ENCODE measurements at regions not wholly inside any gene's neighbourhood (a gene's known extent, or its start where the extent isn't known, plus 50 kb on each side); places are given as distances from the start of the nearest gene placed in this dataset.

- Mint-ChIP-seq H3K27me3 (peaks cover 3% of the 10 kb centered on the region), H3K27ac (no peak overlapping the region), H3K4me3 (no peak overlapping the region), H3K4me1 (peaks cover 7% of the 10 kb centered on the region), H3K36me3 (no peaks in the 10 kb centered on the region), H3K9me3 (peaks cover 3% of the 10 kb centered on the region)
- DNase-seq = peak; percentile 75
Measured at GRCh38 chr4:153127760-153128494, 76.3 kb upstream of the TRIM2 start.

DNA sequence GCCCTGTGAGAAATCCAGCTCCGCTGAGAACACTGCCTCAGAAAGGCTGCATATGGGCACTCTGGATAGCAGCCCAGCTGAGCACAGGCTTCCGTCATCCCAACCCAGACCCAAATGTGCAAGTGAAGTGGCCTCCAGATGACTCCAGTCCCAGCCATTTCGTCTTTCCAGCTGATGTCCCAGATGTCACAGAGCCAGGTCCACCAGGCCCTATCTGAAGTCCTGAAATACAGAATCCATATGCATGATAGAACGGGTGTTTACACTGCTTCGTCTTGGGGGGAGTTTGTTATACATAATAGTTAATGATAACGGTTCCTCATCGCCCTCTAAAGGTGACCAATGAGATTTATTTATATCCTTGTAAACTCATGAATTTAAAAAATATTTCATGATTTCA, 72.6 kb upstream of the TRIM2 start:
- Mint-ChIP-seq H3K27ac (no peak overlapping the region), H3K4me3 (no peak overlapping the region), H3K9me3 (peaks cover 3% of the 10 kb centered on the region), H3K36me3 (peaks cover 2% of the 10 kb centered on the region), H3K4me1 (peaks cover 27% of the 10 kb centered on the region), H3K27me3 (peaks cover 9% of the 10 kb centered on the region)
- no peak for DNase-seq

- H3K27me3 Mint-ChIP-seq = peaks cover 18% of the 10 kb centered on the region
- peaks cover 2% of the 10 kb centered on the region for H3K36me3 Mint-ChIP-seq
- peaks cover 19% of the 10 kb centered on the region for H3K4me1 Mint-ChIP-seq
Measured at GRCh38 chr4:153137159-153137558, 67.1 kb upstream of the TRIM2 start.

GRCh38 chr4:153137677-153138630, 66.3 kb upstream of the TRIM2 start:
- Mint-ChIP-seq H3K36me3 (peaks cover 2% of the 10 kb centered on the region), H3K27ac (no peak overlapping the region), H3K4me3 (no peak overlapping the region), H3K9me3 (no peaks in the 10 kb centered on the region), H3K4me1 (peaks cover 19% of the 10 kb centered on the region), H3K27me3 (peaks cover 21% of the 10 kb centered on the region)
- no peak for DNase-seq

More at GRCh38 chr4:153137159-153137558, 67.1 kb upstream of the TRIM2 start:
- H3K4me3 Mint-ChIP-seq = no peak overlapping the region
- H3K9me3 Mint-ChIP-seq = no peaks in the 10 kb centered on the region
- DNase-seq = no peak
- no peak overlapping the region for H3K27ac Mint-ChIP-seq

GRCh38 chr4:153138736-153139135, 65.5 kb upstream of the TRIM2 start:
- H3K4me3 Mint-ChIP-seq = no peak overlapping the region
- peaks cover 2% of the 10 kb centered on the region for H3K36me3 Mint-ChIP-seq
- peaks cover 17% of the 10 kb centered on the region for H3K4me1 Mint-ChIP-seq
- DNase-seq = no peak
- no peaks in the 10 kb centered on the region for H3K9me3 Mint-ChIP-seq
- peaks cover 21% of the 10 kb centered on the region for H3K27me3 Mint-ChIP-seq
- H3K27ac Mint-ChIP-seq = no peak overlapping the region

- no peak overlapping the region for H3K27ac Mint-ChIP-seq
- H3K36me3 Mint-ChIP-seq = no peaks in the 10 kb centered on the region
- no peak for DNase-seq
- H3K27me3 Mint-ChIP-seq = peaks cover 21% of the 10 kb centered on the region
- H3K4me3 Mint-ChIP-seq = no peak overlapping the region
- peaks cover 8% of the 10 kb centered on the region for H3K4me1 Mint-ChIP-seq
- no peaks in the 10 kb centered on the region for H3K9me3 Mint-ChIP-seq
Measured at GRCh38 chr4:153140294-153140693, 63.9 kb upstream of the TRIM2 start.

DNA sequence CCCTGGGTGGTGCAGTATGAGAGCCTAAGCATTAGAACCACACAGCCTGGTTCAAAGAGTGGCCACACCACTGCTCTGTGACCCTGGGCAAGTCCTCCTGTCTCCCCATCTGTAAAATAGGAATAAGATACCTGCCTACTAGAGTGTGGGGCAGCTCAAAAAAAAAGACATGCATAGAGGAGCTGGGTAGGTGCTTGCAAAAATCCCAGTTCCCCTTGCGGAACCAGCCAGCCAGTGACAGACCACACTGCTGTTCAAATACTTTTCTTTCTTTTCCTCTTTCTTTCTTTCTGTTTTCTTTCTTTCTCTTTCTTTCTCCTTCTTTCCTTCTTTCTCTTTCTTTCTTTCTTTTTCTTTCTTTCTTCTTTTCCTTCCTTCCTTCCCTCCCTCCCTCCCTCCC, 63.0 kb upstream of the TRIM2 start:
- H3K9me3 Mint-ChIP-seq = no peaks in the 10 kb centered on the region
- H3K4me1 Mint-ChIP-seq = peaks cover 11% of the 10 kb centered on the region
- DNase-seq = no peak
- H3K4me3 Mint-ChIP-seq = no peak overlapping the region
- H3K27me3 Mint-ChIP-seq = peaks cover 18% of the 10 kb centered on the region
- H3K36me3 Mint-ChIP-seq = no peaks in the 10 kb centered on the region
- H3K27ac Mint-ChIP-seq = no peak overlapping the region

- Mint-ChIP-seq H3K4me3 (no peak overlapping the region), H3K27me3 (peaks cover 8% of the 10 kb centered on the region), H3K4me1 (peaks cover 12% of the 10 kb centered on the region), H3K27ac (no peak overlapping the region), H3K9me3 (no peaks in the 10 kb centered on the region), H3K36me3 (no peaks in the 10 kb centered on the region)
- peak; percentile 44 for DNase-seq
Measured at GRCh38 chr4:153142700-153143438, 61.4 kb upstream of the TRIM2 start.

- Mint-ChIP-seq H3K4me3 (no peak overlapping the region), H3K9me3 (no peaks in the 10 kb centered on the region), H3K4me1 (peaks cover 12% of the 10 kb centered on the region), H3K27ac (no peak overlapping the region), H3K27me3 (peaks cover 8% of the 10 kb centered on the region), H3K36me3 (no peaks in the 10 kb centered on the region)
- no peak for DNase-seq
Measured at GRCh38 chr4:153143527-153144348, 60.5 kb upstream of the TRIM2 start.

DNA sequence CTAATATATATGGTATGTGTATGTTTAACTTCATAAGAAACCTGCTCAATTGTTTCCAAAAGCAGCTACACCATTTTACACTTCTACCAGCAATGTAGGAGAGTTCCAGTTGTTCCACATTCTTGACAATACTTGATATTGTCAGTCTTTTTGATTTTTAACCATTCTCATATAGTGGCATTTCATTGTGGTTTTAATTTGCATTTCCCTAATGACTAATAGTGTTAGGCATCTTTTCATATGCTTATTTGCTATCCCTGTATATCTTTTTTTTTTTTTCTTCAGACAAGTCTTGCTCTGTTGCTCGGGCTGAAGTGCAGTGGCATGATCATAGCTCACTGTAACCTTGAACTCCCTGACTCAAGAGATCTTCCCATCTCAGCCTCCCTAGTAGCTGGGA, 58.2 kb upstream of the TRIM2 start:
- no peak for DNase-seq
- Mint-ChIP-seq H3K4me3 (no peak overlapping the region), H3K27ac (no peak overlapping the region), H3K27me3 (peaks cover 8% of the 10 kb centered on the region), H3K9me3 (no peaks in the 10 kb centered on the region), H3K36me3 (no peaks in the 10 kb centered on the region), H3K4me1 (peaks cover 12% of the 10 kb centered on the region)

DNA sequence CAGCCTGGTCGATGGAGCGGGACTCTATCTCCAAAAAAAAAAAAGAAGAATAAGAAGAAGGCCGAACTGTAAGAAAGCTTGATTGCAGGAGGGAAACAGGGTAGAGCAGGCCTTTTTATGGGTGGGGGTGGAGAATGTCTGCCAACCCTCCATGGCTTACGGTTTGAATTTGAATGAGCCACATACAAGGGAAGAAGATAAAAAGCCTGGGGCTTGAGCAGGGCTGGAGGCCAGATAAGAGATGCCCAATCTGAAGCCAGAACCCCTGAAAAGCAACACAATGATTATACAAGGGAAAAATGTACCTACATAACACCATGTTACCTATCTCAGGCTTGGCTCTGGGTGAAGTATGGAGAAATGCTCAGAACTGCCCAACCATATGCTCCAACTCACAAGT, 57.3 kb upstream of the TRIM2 start:
- peaks cover 21% of the 10 kb centered on the region for H3K4me1 Mint-ChIP-seq
- no peak overlapping the region for H3K4me3 Mint-ChIP-seq
- H3K36me3 Mint-ChIP-seq = no peaks in the 10 kb centered on the region
- no peaks in the 10 kb centered on the region for H3K9me3 Mint-ChIP-seq
- H3K27me3 Mint-ChIP-seq = peaks cover 11% of the 10 kb centered on the region
- H3K27ac Mint-ChIP-seq = no peak overlapping the region
- no peak for DNase-seq

- Mint-ChIP-seq H3K27ac (no peak overlapping the region), H3K4me3 (no peak overlapping the region), H3K9me3 (no peaks in the 10 kb centered on the region), H3K36me3 (no peaks in the 10 kb centered on the region), H3K27me3 (peaks cover 12% of the 10 kb centered on the region), H3K4me1 (peaks cover 29% of the 10 kb centered on the region)
- no peak for DNase-seq
Measured at GRCh38 chr4:153148791-153149190, 55.5 kb upstream of the TRIM2 start.

DNA sequence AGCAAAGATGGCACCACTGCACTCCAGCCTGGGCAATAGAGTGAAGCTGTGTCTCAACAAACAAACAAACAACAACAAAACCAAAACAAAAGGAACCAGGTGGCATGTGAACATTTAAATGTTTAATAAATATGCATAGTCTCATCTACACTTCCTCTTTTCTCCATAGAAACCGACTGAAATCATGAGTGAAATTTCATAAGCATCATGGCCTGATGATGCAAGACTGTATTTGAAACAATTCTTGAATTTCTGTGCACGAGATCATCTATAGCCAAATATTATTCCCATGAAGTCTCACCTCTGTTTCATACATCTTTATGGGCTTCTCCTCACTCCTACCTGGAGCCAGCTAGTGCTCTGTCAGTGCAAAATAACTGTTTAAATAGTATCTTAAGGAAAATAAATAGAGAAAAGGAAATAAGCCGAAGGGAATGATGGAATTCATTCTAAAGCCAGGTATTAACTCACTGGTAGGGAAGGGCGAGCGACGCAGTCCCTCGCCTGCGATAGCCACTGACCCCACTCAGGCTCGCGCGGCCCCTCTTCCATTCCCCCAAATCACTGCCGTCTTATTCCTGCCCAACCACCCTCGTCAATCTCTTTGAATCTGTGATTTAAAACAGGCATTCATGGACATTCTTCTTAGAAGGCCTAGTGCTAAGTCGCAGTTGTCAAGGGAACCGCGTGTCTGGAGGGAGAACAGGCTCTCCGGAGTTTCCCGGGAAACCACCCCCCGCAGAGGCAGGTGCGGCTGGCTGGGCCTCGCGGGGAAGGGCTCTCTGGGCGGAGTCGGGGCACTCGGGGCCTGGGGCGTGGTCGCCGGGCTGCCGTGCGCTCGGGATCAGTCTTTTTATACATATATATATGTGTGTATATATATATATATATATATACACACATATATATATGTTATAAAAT, 52.4 kb upstream of the TRIM2 start:
- peaks cover 2% of the 10 kb centered on the region for H3K36me3 Mint-ChIP-seq
- no peak overlapping the region for H3K27ac Mint-ChIP-seq
- H3K4me1 Mint-ChIP-seq = peaks cover 44% of the 10 kb centered on the region
- H3K4me3 Mint-ChIP-seq = no peak overlapping the region
- H3K27me3 Mint-ChIP-seq = peaks cover 26% of the 10 kb centered on the region
- peak; percentile 71 for DNase-seq
- H3K9me3 Mint-ChIP-seq = no peaks in the 10 kb centered on the region
